Peyer's patch (tissue), 4 donors: ENCODE measurements at regions not wholly inside any gene's neighbourhood (a gene's known extent, or its start where the extent isn't known, plus 50 kb on each side); places are given as distances from the start of the nearest gene placed in this dataset.

Source experiments
- DNase-seq, 3 donors: peaks; one replicate each; pipeline ENCODE4 v3.0.0-alpha.2; 2017 to 2019
- H3K27ac ChIP-seq, 4 donors: fragments of 200-600 bp; sonication (generic); one replicate each; pipeline ENCODE4 v1.5.1; 2016 to 2019
- H3K27me3 ChIP-seq, 2 donors: fragments of 200-600 bp; sonication (generic); one replicate each; pipeline ENCODE4 v1.5.1; 2019
- H3K36me3 ChIP-seq, 3 donors: fragments of 200-600 bp; sonication (generic); one replicate each; pipeline ENCODE4 v1.5.1; 2016 to 2019
- H3K4me1 ChIP-seq, 4 donors: fragments of 200-600 bp; sonication (generic); one replicate each; pipeline ENCODE4 v1.5.1; 2016 to 2019
- H3K4me3 ChIP-seq, 4 donors: fragments of 200-600 bp; sonication (generic); 1 replicate in 3 of 4; 2 replicates in 1 of 4; pipeline ENCODE4 v1.5.1; 2016 to 2019; ENCODE audit warnings: mild to moderate bottlenecking in 1 of 4
- H3K9me3 ChIP-seq, 4 donors: fragments of 200-600 bp; sonication (generic); one replicate each; pipeline ENCODE4 v1.5.1; 2016 to 2019; ENCODE audit warnings: mild to moderate bottlenecking in 1 of 4
- CTCF ChIP-seq, 6 experiments: fragments of 450-650 bp in 4 of 6; fragments of 200-600 bp in 2 of 6; sonication (generic) in 1 of 6; IDR thresholded peaks; one replicate each; pipeline ENCODE4 v1.5.1; 2017 to 2019; ENCODE audit warnings: antibody characterized with exemption in 6 of 6, mild to moderate bottlenecking in 3 of 6, moderate library complexity in 1 of 6
- POLR2A ChIP-seq, 2 donors: fragments of 450-650 bp; IDR thresholded peaks; one replicate each; pipeline ENCODE4 v1.5.1; 2017; ENCODE audit warnings: antibody characterized with exemption in 2 of 2, mild to moderate bottlenecking in 2 of 2, moderate library complexity in 2 of 2

- Histone ChIP-seq H3K36me3 (no peaks in the 10 kb centered on the region), H3K27ac (no peak overlapping the region), H3K4me1 (no peaks in the 10 kb centered on the region), H3K4me3 (no peak overlapping the region), H3K9me3 (no peaks in the 10 kb centered on the region), H3K27me3 (no peaks in the 10 kb centered on the region)
- TF ChIP-seq CTCF (IDR thresholded peaks at IDR 0.05): no peak
- no peak for TF ChIP-seq POLR2A (IDR thresholded peaks at IDR 0.05)
- DNase-seq: no peak
Measured at GRCh38 chr20:61123286-61123685, 128.8 kb upstream of the CDH4 start.

GRCh38 chr20:61123751-61124368, 128.2 kb upstream of the CDH4 start:
- Histone ChIP-seq H3K27ac (no peak overlapping the region), H3K36me3 (no peaks in the 10 kb centered on the region), H3K4me3 (no peak overlapping the region), H3K27me3 (no peaks in the 10 kb centered on the region), H3K9me3 (no peaks in the 10 kb centered on the region), H3K4me1 (no peaks in the 10 kb centered on the region)
- TF ChIP-seq CTCF (IDR thresholded peaks at IDR 0.05): no peak
- TF ChIP-seq POLR2A (IDR thresholded peaks at IDR 0.05): no peak
- no peak for DNase-seq

GRCh38 chr20:61125076-61125475, 127.0 kb upstream of the CDH4 start:
- no peaks in the 10 kb centered on the region for H3K36me3 ChIP-seq
- H3K4me1 ChIP-seq: no peaks in the 10 kb centered on the region
- H3K9me3 ChIP-seq: no peaks in the 10 kb centered on the region
- H3K4me3 ChIP-seq: no peak overlapping the region
- TF ChIP-seq POLR2A (IDR thresholded peaks at IDR 0.05) (no peak), CTCF (IDR thresholded peaks at IDR 0.05) (no peak)
- H3K27me3 ChIP-seq: no peaks in the 10 kb centered on the region
- DNase-seq: no peak
- H3K27ac ChIP-seq: no peak overlapping the region

- Histone ChIP-seq H3K4me3 (no peak overlapping the region), H3K9me3 (no peaks in the 10 kb centered on the region), H3K4me1 (no peaks in the 10 kb centered on the region), H3K27ac (no peak overlapping the region), H3K27me3 (no peaks in the 10 kb centered on the region), H3K36me3 (no peaks in the 10 kb centered on the region)
- DNase-seq: no peak
- TF ChIP-seq CTCF (IDR thresholded peaks at IDR 0.05) (no peak), POLR2A (IDR thresholded peaks at IDR 0.05) (no peak)
Measured at GRCh38 chr20:61125546-61126180, 126.4 kb upstream of the CDH4 start.

- H3K27me3 ChIP-seq: no peaks in the 10 kb centered on the region
- H3K4me1 ChIP-seq: no peaks in the 10 kb centered on the region
- H3K9me3 ChIP-seq: no peaks in the 10 kb centered on the region
- H3K4me3 ChIP-seq: no peak overlapping the region
- TF ChIP-seq CTCF (IDR thresholded peaks at IDR 0.05) (no peak), POLR2A (IDR thresholded peaks at IDR 0.05) (no peak)
- H3K36me3 ChIP-seq: no peaks in the 10 kb centered on the region
- no peak overlapping the region for H3K27ac ChIP-seq
- DNase-seq: no peak
Measured at GRCh38 chr20:61126369-61127195, 125.5 kb upstream of the CDH4 start.
